ENCODE measurements at regions not wholly inside any gene's neighbourhood (a gene's known extent, or its start where the extent isn't known, plus 50 kb on each side); places are given as distances from the start of the nearest gene placed in this dataset.

DNA sequence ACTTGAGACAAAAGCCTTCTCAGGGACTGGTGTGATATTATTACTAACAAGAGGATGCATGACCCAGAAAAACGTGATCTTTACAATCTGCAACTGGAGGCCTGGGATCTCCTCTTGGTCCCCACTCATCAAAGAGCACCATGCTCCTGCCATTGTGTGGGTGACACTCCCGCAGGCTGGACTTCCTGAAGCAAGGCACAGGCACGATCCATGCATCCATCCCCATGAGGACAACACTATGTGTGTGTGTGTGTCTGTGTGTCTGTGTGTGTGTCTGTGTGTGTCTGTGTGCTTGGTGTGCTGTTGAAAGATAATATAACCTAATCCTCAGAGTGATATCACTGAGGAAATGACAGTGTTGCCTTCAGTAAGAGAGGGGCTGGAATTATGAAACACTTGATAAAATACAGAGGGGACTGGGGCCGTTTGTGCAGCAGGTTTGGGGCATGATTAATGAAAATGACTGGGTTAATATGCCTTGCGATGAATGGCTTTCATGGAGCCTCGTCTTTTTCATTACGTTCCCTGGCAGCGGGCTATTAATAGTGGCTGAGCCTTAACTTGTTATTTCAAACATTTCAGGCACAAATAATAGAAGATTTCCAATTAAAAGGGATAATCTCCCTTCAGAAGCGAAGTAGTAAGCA is 180.8 kb upstream of the TCERG1L start:
- no peak for DNase-seq

DNA sequence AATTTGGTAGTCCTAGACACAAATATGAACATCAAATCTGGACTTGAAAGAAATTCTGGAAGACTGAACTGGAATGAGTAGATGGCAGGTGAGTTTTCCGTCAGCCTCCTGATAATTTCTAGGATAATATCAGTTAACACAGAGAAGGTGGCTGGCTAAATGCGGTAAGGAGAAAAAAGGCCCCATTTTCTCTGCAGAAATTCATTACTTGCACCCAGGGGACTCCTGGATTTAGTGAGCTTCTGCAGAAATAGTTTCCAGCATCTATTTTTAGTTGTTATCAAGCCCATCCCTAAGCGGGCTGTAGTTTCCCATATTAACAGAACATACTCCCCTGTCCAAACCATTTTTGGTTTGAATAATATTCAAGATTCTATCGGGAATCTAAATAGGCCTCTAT is 181.9 kb upstream of the TCERG1L start:
- no peak for DNase-seq

DNA sequence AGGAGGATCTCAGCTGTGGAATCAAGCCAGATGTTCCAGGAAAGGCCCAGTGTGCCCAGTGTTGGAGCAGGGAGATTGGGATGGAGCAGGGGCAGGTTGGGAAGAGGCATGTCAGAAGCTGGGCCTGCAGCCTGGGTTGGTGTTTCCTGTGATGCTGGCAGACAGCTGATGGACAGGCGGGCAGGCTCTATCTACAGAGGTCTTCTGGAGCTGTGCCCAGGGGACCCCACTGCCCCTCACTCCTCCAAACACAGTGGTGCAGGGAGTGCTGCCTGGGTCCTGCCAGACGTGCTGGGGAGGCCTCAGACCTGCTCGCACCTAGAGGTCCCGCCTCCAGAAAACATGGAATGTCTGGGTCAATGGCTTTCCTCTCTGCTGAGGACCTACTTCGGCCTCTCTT is 182.9 kb upstream of the TCERG1L start:
- no peak for DNase-seq

DNA sequence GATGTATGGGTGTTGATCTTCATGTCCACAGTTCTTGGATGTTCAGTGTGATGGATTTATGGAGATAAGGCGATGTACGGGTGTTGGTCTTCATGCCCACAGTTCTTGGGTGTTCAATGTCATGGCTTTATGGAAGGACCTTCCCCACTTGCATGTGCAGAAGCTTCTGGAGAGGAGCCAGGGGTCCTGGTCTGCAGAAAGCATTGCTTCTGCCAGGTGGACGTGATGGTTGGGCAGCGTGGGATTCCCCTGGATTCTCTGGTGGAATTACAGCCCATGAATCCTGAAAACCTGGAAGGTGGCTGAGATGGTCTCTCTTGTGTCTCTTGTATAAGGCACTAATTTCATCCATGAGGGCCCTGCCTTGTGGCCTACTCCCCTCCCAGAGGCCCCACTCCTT is 183.7 kb upstream of the TCERG1L start:
- no peak for DNase-seq

GRCh38 chr10:131495892-131496291 is 184.4 kb upstream of the TCERG1L start:
- no peak for DNase-seq

DNA sequence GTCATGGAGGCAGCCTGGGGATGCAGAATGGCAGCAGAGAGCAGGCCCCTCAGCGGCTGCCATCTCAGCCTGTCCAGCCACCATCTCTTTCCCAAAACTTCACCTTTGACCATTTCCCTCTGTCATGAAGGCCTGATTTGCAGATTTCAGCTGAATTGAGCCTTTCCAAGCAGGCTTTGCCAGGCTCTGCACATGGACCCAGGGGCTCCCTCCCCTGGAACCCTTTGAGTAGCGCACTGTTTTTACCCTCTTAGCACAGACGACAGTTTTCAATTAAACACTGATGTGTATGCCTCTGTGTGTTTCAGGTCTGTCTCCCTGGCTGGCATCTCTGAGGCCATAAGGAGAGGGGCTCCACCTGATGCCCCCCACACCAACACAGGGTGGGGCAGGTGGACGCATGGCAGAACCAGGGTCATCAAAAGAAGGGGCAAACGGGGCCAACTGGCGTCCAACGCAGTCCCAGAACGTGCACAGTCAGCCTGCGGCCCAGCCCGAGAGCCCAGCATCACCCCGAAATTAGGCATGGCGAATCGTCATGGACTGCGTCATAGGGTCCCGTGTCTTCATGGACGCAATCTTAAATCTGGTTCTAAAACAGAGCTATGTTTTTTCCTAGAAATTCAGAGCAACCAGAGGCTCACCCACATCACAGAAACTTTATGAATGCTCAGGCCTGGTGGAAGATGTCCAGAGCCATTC is 185.0 kb upstream of the TCERG1L start:
- no peak for DNase-seq

DNA sequence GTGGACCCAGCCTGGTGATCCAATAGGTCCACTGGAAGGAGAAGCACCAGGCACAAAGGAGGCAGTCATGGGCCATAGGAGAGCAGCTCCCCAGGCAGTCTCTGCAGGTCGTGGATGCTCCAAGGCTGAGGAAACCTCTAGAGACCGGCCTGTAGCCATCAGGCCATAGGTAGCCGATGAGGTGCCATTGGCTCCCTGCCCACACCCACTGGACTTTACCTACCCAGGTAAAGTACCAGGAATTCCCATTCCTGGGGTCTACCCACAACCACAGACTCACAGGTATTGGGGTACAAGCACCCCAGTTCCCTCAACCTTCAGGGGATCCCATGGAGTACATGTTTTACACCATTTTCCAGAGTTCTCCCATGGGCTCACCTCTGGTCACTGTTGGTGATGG is 188.0 kb upstream of the TCERG1L start:
- DNase-seq = no peak

DNA sequence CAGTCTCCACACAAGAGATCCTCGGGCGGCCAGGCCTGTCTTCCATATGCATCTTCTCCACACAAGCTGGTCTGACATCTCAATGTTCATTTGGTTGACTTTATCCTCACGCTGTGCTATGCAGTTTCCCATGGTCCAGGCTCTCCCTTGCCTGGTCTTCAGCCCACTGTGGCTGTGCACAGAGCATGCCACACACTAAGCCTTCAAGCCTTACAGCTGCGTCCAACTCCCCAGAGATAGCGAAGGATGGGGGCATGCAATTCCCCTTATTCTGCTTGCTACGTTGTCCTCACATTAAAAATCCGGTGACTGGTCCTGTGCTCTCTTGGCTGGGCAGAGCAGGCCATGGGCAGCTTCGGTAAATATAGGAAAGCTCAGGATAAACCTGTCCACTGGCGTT is 188.7 kb upstream of the TCERG1L start:
- DNase-seq = no peak

- no peak for DNase-seq
Observed at GRCh38 chr10:131500892-131501291, 189.4 kb upstream of the TCERG1L start.

DNA sequence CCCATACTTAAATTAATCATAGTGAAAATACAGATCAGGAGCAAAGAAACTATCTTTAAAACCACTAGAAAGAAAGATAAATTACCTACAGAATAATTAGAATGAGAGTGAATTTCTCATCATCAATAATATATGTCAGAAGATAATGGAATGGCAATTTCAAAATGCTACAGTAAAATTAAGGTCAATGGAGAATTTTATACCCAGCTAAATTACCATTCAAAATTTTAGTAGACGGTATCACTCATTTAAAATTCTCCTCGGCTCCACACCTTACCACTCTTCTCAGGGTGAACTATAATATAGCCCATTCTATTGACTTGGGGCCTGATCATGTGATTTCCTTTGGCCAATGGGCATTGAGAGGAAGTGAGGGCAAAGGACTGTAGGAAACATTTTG is 192.5 kb upstream of the TCERG1L start:
- DNase-seq = no peak

- no peak for DNase-seq
Observed at GRCh38 chr10:131511391-131511790, 199.9 kb upstream of the TCERG1L start.

GRCh38 chr10:131512852-131513251 is 201.3 kb upstream of the TCERG1L start:
- no peak for DNase-seq

- DNase-seq = no peak
Observed at GRCh38 chr10:131513445-131513844, 201.9 kb upstream of the TCERG1L start.

GRCh38 chr10:131513901-131514300 is 202.4 kb upstream of the TCERG1L start:
- no peak for DNase-seq

DNA sequence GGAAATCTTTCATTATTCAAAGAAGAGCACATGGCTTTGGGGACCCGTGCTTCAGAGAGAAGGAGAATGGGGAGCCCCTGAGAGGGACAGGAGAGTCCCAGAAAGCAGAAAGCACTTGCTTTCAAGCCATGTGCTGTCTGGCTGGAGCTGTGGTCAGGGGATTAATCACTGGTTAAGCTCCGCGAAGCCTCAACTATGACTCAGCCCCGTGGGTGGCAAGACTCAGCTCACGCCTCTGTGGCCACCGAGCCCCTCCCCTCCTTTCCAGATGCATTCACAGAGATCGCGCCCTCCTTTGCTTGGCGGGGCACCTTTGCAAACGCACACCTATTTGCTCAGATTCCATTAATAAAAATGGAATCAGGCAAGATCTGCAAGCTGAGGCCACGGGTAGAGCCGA is 202.9 kb upstream of the TCERG1L start:
- no peak for DNase-seq

GRCh38 chr10:131516285-131516684 is 204.8 kb upstream of the TCERG1L start:
- DNase-seq = no peak

GRCh38 chr10:131517781-131518180 is 206.3 kb upstream of the TCERG1L start:
- no peak for DNase-seq

DNA sequence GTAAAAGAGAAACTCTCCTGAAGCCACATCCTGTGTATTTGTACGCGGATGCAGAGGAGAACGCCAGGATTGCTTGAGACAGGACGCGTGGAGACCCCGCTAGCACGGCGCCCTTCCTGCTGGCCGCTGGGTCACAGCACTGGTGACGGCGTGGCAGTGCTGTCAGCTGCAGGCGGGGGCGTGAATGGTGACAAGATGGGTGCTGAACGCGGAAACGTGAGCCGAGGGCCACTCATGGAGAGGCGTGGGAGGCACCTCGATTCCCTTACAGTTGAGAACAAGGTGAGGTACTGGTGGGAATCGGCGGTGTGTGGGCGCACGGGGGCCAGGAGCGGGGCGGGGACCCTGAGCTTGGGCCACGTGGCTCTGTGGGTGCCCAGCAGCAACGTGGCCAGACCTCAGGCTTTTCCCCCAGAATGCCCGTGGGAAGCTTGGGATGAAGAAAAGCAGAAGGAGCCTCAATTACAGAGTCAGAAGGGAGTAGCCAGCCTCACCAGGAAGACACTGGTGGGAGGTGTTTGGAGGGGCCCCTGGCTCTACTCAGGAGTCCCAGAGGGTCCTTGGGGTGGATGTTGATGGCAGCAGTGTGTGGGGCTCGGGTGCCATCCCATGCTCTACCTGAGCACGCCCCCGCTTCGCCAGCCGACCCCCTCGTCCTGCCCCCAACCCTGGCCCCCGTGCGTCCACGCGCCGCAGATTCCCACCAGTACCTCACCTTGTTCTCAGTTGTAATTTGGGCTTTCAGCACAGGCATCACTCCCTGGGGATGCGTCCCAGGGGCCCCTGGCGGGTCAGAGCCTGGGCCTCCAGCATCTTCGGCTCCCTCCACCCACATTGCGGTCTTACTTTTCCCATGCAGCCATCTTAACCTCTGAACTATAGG is 208.4 kb upstream of the TCERG1L start:
- no peak for DNase-seq

DNA sequence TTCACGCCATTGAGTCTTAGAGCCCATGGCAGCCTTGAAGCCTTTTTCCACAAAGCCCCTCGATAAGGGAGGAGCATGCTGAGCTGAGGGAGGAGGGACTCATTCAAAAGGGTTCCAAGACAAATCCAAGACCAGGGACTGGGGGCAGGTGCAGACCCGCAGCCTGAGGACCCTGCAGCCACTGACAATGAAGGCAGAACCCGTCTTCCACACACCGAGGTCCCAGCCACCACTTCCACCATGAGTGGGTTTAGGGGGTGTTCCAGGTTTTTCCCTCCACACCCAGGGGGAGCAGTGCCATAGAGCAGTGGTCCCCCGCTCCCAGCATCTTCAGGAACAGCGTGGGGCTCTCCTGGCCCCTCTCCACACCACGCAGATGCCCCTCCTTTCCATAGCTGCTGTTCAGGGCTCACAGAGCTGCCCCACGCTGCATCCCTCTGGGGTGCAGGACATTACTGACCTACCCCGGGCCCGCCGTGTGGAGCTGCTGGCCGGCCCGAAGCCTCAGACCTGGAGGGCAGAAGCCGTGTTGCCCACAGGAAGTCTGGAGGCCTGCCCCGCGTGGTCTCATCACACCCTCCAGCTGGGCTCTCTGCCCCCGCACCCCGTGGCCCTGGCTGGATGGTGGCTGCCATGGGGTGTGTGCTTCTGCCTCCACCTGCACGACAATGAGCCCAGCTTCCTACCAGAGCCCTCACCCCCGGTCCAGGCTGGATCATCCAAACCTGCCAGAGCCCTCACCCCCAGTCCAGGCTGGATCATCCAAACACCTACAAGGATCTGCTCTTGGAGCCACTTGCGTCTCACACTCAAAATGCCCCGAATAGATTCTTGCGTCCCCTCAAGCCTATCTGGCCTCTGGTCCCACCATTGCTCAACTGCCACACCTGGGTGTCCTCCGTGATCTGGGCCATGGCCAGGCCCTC is 220.0 kb upstream of the TCERG1L start:
- no peak for DNase-seq

GRCh38 chr10:131532291-131532690 is 220.8 kb upstream of the TCERG1L start:
- no peak for DNase-seq

GRCh38 chr10:131532745-131533341 is 221.3 kb upstream of the TCERG1L start:
- no peak for DNase-seq

DNA sequence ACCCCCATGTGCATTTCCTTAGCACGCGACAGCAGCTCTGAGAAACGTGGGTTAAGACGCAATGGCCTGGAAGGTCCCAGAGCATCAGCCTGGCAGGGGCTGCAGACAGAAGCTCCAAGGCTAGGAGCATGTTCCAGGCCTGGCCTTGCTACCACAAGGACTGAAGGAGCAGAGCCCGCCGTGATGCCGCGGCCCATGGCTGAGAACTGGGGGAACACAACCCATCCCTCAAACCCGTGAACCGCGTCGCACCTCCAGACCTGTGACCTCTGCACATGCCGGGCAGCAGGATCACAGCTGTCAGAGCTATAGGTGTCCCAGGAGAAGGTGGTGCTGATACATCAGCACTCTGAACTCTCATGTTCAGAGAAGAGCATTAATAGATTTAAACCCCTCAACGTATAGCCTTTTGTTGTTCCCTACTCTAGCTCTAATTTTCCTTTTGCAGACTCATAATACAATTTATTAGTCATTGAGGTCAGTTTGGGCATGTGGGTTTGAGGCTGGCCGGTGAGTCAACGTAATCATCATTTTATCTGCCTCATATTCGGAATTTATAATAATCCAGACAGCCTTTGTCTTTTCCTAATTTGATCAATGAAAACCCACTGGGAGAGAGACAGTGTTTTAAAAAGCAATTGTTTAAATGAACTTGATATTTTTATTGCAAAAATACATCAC is 222.5 kb upstream of the TCERG1L start:
- no peak for DNase-seq
